Psoas muscle (tissue), 7 donors: ENCODE measurements at regions not wholly inside any gene's neighbourhood (a gene's known extent, or its start where the extent isn't known, plus 50 kb on each side); places are given as distances from the start of the nearest gene placed in this dataset.

Experiments used
- ATAC-seq, 4 donors: fragments of 200-7000 bp; cut with Tn5 transposase; one replicate each; pipeline ENCODE4 v1.9.1; 2020; ENCODE audit warnings: moderate library complexity in 3 of 4, mild to moderate bottlenecking in 2 of 4
- DNase-seq, 2 donors: peaks; one replicate each; pipeline ENCODE4 v3.0.0-alpha.2; 2020
- H3K27ac ChIP-seq: fragments of 200-600 bp; one replicate; pipeline ENCODE4 v1.8.0; 2022
- H3K27me3 ChIP-seq, 3 donors: fragments of 200-600 bp in 1 of 3; one replicate each; pipeline versions ENCODE4 v1.6.1 to v1.8.0; 2013 to 2022; ENCODE audit warnings: low read length in 2 of 3, mild to moderate bottlenecking in 2 of 3, moderate library complexity in 1 of 3; ENCODE audit not compliant: insufficient read depth in 3 of 3
- H3K36me3 ChIP-seq, 2 donors: fragments of 200-600 bp in 1 of 2; one replicate each; pipeline versions ENCODE4 v1.6.1 to v1.8.0; 2013 to 2022; ENCODE audit warnings: low read depth in 1 of 2, mild to moderate bottlenecking in 1 of 2, moderate library complexity in 1 of 2; ENCODE audit not compliant: insufficient read depth in 1 of 2
- H3K4me1 ChIP-seq: fragments of 200-600 bp; one replicate; pipeline ENCODE4 v1.8.0; 2022
- H3K4me3 ChIP-seq: fragments of 200-600 bp; one replicate; pipeline ENCODE4 v1.8.0; 2022; ENCODE audit warnings: mild to moderate bottlenecking
- H3K9me3 ChIP-seq: fragments of 200-600 bp; one replicate; pipeline ENCODE4 v1.8.0; 2022
- WGBS, 3 donors: extraction: QIAGEN DNeasy Blood & Tissue Kit; methylation state at CpG; one replicate each; pipeline versions ENCODE4 v1.1.6 to v1.1.7; 2013; 5-methylcytosine and 5-hydroxymethylcytosine counted together
- intact Hi-C, 2 donors: fragments of 100-400 bp; cut with DNase I; formaldehyde crosslinking; loops; one replicate each; pipeline versions ENCODE4 v1.11.0 to v1.14.2; 2022
- TF ChIP-seq, protein P1 (sequence below): fragments of 200-600 bp; IDR thresholded peaks from one replicate; pipeline ENCODE4 v1.8.0; 2022; ENCODE audit warnings: antibody characterized with exemption
- donor health status: healthy with polysubstance abuse.
- donor health status: DM: no; HTN: no; CAD: no; lungs with moderate emphysema.
- donor health status: Bipolar disorder and iron deficiency.
- donor health status: healthy.
- donor health status: DM: yes; HTN: yes; CAD: no.
- donor health status: DM: no; HTN: no; CAD: no.
- donor health status: DM: yes; HTN: yes; CAD: no.

- ATAC-seq (no peak), DNase-seq (no peak)
- 63 to 71% (median 69%) methylated on average over 3 of the region's 3 CpGs for WGBS, 3 donors
- Histone ChIP-seq H3K4me3 (no peak overlapping the region), H3K27me3 (no peaks in the 10 kb centered on the region), H3K9me3 (no peaks in the 10 kb centered on the region), H3K36me3 (no peaks in the 10 kb centered on the region), H3K27ac (no peak overlapping the region), H3K4me1 (no peaks in the 10 kb centered on the region)
- TF ChIP-seq, protein P1, sequence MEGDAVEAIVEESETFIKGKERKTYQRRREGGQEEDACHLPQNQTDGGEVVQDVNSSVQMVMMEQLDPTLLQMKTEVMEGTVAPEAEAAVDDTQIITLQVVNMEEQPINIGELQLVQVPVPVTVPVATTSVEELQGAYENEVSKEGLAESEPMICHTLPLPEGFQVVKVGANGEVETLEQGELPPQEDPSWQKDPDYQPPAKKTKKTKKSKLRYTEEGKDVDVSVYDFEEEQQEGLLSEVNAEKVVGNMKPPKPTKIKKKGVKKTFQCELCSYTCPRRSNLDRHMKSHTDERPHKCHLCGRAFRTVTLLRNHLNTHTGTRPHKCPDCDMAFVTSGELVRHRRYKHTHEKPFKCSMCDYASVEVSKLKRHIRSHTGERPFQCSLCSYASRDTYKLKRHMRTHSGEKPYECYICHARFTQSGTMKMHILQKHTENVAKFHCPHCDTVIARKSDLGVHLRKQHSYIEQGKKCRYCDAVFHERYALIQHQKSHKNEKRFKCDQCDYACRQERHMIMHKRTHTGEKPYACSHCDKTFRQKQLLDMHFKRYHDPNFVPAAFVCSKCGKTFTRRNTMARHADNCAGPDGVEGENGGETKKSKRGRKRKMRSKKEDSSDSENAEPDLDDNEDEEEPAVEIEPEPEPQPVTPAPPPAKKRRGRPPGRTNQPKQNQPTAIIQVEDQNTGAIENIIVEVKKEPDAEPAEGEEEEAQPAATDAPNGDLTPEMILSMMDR: no peak
- intact Hi-C loops: no loop called here
Measured at GRCh38 chr18:57854726-57855125, 51.6 kb upstream of the ATP8B1 start.

DNA sequence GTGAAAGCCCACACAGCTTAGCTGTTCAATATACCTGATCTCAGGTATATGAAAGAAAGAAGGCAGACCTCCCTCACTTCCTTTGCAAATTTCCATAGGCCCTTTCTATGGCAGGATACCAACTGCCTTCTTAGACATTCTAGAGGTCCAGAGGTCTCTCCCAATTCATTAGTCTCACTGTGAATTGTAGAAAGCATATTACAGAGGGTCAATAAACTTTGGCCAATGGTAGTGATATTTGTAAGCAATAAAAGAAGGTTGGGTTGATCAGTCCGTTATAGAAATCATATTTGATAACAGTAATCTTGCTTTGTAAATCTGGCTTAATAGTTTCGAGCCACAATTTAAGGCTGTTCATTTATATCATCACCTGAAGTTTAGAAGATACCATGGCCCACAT lies 50.7 kb upstream of the ATP8B1 start:
- TF ChIP-seq, protein P1: no peak
- Histone ChIP-seq H3K4me1 (no peaks in the 10 kb centered on the region), H3K4me3 (no peak overlapping the region), H3K27ac (no peak overlapping the region), H3K36me3 (no peaks in the 10 kb centered on the region), H3K9me3 (no peaks in the 10 kb centered on the region), H3K27me3 (no peaks in the 10 kb centered on the region)
- no peak for ATAC-seq
- 93 to 94% (median 94%) methylated on average over 2 of the region's 2 CpGs for WGBS, 3 donors
- intact Hi-C loops: no loop called here
- no peak for DNase-seq

DNA sequence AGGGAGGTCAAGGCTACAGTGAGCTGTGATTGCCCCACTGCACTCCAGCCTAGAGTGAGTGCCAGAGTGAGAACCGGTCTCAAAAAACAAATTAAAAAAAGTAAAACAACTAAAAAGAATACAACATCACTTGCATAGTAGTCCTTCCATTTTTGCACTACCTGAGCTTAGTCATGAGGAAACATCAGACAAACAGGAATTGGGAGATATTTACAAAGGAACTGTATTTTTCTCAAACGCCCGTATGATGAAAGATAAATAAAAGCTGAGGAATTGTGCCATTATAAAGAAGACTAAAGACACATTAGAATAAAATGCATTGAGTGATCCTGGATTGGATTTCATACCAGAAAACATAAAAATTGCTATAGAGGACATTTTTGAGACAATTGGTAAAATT lies 50.0 kb upstream of the ATP8B1 start:
- DNase-seq (no peak), ATAC-seq (no peak)
- no peak overlapping the region for H3K27ac ChIP-seq
- no peaks in the 10 kb centered on the region for H3K36me3 ChIP-seq
- WGBS, 3 donors: 64 to 85% (median 83%) methylated on average over 3 of the region's 3 CpGs
- no peaks in the 10 kb centered on the region for H3K9me3 ChIP-seq
- no peaks in the 10 kb centered on the region for H3K4me1 ChIP-seq
- TF ChIP-seq, protein P1: no peak
- intact Hi-C loops: no loop called here
- H3K27me3 ChIP-seq: no peaks in the 10 kb centered on the region
- H3K4me3 ChIP-seq: no peak overlapping the region
